ENCODE measurements at regions not wholly inside any gene's neighbourhood (a gene's known extent, or its start where the extent isn't known, plus 50 kb on each side); places are given as distances from the start of the nearest gene placed in this dataset.

GRCh38 chr4:14265651-14266050 lies 638.1 kb upstream of the BOD1L1 start:
- intact Hi-C loops (cut with DNase I; ENCODE audit: low total_unique reads): no loop called here
- no peaks in the 10 kb centered on the region for H3K36me3 ChIP-seq
- in situ Hi-C loops (cut with MboI; ENCODE audit: low sequenced_read_pairs in 4 of 4): no loop called here
- ATAC-seq (no peak), DNase-seq (no peak)
- no peaks in the 10 kb centered on the region for H3K4me1 ChIP-seq
- no peaks in the 10 kb centered on the region for H3K27me3 ChIP-seq
- H3K4me3 ChIP-seq: no peak overlapping the region
- TF ChIP-seq, protein P1, sequence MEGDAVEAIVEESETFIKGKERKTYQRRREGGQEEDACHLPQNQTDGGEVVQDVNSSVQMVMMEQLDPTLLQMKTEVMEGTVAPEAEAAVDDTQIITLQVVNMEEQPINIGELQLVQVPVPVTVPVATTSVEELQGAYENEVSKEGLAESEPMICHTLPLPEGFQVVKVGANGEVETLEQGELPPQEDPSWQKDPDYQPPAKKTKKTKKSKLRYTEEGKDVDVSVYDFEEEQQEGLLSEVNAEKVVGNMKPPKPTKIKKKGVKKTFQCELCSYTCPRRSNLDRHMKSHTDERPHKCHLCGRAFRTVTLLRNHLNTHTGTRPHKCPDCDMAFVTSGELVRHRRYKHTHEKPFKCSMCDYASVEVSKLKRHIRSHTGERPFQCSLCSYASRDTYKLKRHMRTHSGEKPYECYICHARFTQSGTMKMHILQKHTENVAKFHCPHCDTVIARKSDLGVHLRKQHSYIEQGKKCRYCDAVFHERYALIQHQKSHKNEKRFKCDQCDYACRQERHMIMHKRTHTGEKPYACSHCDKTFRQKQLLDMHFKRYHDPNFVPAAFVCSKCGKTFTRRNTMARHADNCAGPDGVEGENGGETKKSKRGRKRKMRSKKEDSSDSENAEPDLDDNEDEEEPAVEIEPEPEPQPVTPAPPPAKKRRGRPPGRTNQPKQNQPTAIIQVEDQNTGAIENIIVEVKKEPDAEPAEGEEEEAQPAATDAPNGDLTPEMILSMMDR (IDR thresholded peaks at IDR 0.05 in 4 of 5, conservative IDR thresholded peaks at IDR 0.05 in 1 of 5): no peak
- TF ChIP-seq POLR2A (IDR thresholded peaks at IDR 0.05): no peak
- H3K9me3 ChIP-seq: no peaks in the 10 kb centered on the region
- H3K27ac ChIP-seq: no peak overlapping the region

DNA sequence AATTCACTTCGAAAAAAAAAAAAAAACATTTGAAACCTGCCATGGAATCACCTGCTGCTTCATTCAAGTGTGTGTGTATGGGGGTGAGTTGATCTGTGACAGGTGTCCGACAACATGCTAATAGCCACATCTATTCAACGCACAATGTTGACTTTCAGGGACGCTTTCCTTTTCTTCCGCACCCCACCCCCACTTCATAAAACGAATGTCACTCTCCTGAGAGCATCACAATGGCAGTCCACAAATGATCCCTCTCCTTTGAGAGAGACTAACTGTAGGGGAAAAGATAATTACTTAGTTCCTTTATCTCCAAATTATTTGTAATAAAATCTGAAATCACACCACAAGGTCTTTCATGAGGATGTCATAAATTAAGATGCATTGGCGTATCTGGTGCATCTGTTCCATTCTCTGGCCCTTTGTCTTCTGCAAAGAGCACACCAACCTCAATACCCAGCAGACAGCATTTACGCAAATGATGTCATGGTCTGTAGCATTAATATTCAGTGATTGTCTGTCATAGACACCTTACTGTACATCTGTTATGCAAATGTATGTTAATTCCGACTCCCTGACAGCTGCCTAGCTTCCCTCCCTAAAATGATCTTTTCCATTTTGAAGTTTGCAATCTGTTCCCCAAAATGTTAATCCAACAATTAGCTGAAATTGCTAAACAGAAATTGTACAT lies 640.0 kb upstream of the BOD1L1 start:
- in situ Hi-C loops (cut with MboI; ENCODE audit: low sequenced_read_pairs in 4 of 4): no loop called here
- Histone ChIP-seq H3K27ac (no peak overlapping the region), H3K36me3 (no peaks in the 10 kb centered on the region), H3K9me3 (no peaks in the 10 kb centered on the region), H3K4me3 (no peak overlapping the region), H3K4me1 (no peaks in the 10 kb centered on the region), H3K27me3 (no peaks in the 10 kb centered on the region)
- intact Hi-C loops (cut with DNase I; ENCODE audit: low total_unique reads): no loop called here
- TF ChIP-seq, protein P1 (IDR thresholded peaks at IDR 0.05 in 4 of 5, conservative IDR thresholded peaks at IDR 0.05 in 1 of 5): no peak
- no peak for TF ChIP-seq POLR2A (IDR thresholded peaks at IDR 0.05)
- no peak for DNase-seq
- ATAC-seq: no peak

GRCh38 chr4:14269824-14270223 lies 642.3 kb upstream of the BOD1L1 start:
- H3K36me3 ChIP-seq: no peaks in the 10 kb centered on the region
- DNase-seq (peak; percentile 5 to 14), ATAC-seq (no peak)
- no peaks in the 10 kb centered on the region for H3K4me1 ChIP-seq
- intact Hi-C loops (cut with DNase I; ENCODE audit: low total_unique reads): no loop called here
- no peak overlapping the region for H3K4me3 ChIP-seq
- H3K9me3 ChIP-seq: no peaks in the 10 kb centered on the region
- no peak for TF ChIP-seq POLR2A (IDR thresholded peaks at IDR 0.05)
- no peaks in the 10 kb centered on the region for H3K27me3 ChIP-seq
- H3K27ac ChIP-seq: no peak overlapping the region
- in situ Hi-C loops (cut with MboI; ENCODE audit: low sequenced_read_pairs in 4 of 4): no loop called here

DNA sequence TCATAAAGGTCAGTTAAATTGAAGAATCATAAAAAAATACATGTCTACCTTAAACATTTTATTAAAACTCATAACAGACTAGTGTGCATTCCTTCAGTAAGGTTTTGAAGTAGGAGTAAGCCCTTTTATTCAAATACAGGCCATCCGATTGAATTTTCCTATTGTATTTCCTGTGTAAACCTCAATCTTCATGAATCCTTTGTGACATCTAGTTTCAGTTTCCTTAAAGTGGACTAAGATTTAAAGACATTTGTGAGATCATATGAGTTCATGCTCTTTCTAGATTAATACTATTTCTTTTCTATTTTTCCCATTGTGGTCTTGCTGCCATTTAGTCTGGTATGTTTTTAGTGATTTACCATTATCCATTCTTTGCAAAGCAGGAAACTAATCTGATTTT lies 644.7 kb upstream of the BOD1L1 start:
- Histone ChIP-seq H3K27me3 (no peaks in the 10 kb centered on the region), H3K4me3 (no peak overlapping the region), H3K36me3 (no peaks in the 10 kb centered on the region), H3K9me3 (no peaks in the 10 kb centered on the region), H3K27ac (no peak overlapping the region), H3K4me1 (no peaks in the 10 kb centered on the region)
- no peak for TF ChIP-seq POLR2A (IDR thresholded peaks at IDR 0.05)
- TF ChIP-seq, protein P1 (IDR thresholded peaks at IDR 0.05 in 4 of 5, conservative IDR thresholded peaks at IDR 0.05 in 1 of 5): no peak
- in situ Hi-C loops (cut with MboI; ENCODE audit: low sequenced_read_pairs in 4 of 4) (no loop called here), intact Hi-C loops (cut with DNase I; ENCODE audit: low total_unique reads) (no loop called here)
- ATAC-seq (no peak), DNase-seq (no peak)

DNA sequence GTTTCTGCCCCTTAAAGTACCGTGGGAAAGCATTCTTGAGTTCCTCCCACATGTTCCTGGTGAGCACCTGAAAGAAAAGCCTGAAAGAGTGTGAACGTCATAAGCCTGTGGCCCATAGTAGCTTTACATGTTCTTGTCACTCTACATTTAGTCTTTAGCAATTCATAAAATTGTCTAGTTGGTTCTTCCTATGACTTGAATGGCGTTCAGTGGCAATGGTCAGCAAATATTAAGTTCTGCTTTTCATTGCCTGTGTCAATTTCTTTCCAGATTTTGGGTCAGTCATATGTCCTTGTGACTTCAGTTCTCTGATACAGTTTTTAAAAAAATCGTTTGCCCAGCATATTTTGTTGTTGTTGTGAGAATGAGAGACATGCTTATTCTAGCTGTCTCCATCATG lies 650.0 kb upstream of the BOD1L1 start:
- no peak overlapping the region for H3K4me3 ChIP-seq
- H3K27ac ChIP-seq: no peak overlapping the region
- no peak for TF ChIP-seq POLR2A (IDR thresholded peaks at IDR 0.05)
- TF ChIP-seq, protein P1 (IDR thresholded peaks at IDR 0.05 in 4 of 5, conservative IDR thresholded peaks at IDR 0.05 in 1 of 5): no peak
- H3K36me3 ChIP-seq: no peaks in the 10 kb centered on the region
- in situ Hi-C loops (cut with MboI; ENCODE audit: low sequenced_read_pairs in 4 of 4): no loop called here
- no peaks in the 10 kb centered on the region for H3K27me3 ChIP-seq
- DNase-seq: no peak
- H3K4me1 ChIP-seq: no peaks in the 10 kb centered on the region
- intact Hi-C loops (cut with DNase I; ENCODE audit: low total_unique reads): no loop called here
- no peak for ATAC-seq
- no peaks in the 10 kb centered on the region for H3K9me3 ChIP-seq

Measured in gastrocnemius medialis (tissue), 4 donors.